ENCODE measurements at regions not wholly inside any gene's neighbourhood (a gene's known extent, or its start where the extent isn't known, plus 50 kb on each side); places are given as distances from the start of the nearest gene placed in this dataset.
"Not testable (repeated sequence)": the region's sequence is repeated elsewhere in the genome, so short reads cannot be mapped to it uniquely, and the experiment has no call there.

DNA sequence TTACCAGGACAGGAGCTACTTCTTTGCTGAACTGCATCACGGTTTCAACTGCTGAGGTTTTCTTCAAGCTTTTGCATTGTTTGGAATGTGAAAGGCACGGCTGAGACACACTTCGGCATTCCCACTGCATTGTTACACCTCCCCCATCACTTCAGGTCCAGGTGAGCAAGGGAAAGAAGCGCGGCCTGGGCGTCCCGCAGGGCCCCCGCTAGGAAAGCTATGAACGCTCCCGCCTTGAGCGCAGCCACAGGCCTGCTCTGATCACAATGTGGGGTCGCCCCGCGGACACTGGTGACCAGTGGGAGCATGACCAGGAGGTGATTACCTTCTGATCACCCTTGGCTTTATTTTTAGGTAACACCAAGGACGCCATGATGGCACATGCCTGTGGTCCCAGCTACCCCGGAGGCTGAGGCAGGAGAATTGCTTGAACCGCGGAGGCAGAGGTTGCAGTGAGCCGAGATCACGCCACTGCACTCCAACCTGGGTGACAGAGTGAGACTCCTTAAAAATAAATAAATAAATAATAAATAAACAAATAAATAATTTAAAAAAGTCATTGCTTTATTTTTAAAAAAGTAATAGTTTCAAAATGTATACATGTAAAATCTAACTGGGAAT lies 82.2 kb upstream of the ANTXRL start:
- not testable (repeated sequence) for DNase-seq

DNA sequence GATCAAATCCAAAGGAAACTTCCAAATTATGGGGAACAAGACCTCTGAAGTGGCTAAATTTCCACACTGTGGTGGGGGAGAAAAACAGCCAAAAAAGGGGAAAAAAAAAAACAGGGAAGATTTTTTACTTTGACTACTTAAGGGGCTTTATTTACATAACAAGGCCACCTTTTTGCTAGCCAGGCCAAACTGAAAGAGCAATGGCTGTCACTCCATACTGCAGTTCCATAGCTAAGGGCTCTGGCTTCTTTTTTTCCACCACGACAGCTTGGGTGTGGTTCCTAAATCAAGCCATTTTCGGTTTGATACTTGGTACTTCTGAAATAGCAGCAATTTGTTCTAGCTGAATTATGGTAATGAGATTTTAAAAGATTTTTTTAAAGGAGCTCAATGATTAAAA lies 76.4 kb upstream of the ANTXRL start:
- DNase-seq: not testable (repeated sequence)

DNA sequence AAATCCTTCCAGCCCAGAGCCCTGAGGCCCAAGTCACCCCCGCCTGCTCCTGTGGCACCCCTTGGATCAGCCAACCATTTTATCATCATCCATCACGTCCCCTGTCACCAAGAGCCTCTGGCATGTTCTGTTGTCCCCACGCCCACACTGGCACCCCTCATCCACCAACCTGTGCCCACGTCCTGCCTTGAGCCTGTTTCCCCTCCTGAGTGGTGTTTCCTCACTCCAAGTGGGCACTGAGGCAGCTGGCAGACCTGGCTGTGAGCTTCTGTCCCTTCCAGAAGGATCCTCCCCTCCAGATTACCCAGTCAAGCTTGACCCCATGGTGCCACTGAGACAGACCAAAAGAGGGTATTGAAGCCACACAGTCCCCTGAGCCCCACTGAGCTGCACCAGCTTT lies 71.4 kb upstream of the ANTXRL start:
- DNase-seq: no peak

DNA sequence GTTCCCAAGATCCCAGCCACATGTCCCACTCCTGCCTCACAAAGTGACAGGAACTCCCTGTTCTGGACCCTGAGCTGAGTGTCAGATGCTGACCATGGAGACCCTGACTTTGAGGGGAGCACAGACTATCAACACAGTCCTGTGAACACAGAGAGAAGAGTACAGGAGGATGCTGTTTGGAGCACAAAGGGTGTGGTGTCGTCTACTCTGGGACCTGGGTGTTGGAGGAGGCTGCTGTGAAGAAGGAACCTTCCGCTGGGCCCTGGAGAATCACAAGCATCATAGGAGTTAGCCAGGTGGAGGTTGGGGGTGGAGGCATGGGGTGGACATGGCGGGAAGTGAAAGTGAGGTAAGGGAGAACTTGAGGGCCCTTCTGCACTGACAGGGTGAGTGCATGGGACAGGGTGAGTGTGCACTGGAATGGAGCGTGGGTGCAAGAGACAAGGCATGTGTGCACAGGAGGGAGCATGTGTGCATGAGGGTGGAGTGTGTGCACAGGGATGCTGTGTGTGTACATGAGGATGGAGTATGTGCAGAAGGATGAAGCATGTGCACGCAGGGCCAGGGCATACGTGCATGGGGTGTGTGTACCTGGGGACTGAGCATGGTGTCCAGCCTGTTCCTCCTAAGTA lies 70.7 kb upstream of the ANTXRL start:
- no peak for DNase-seq

DNA sequence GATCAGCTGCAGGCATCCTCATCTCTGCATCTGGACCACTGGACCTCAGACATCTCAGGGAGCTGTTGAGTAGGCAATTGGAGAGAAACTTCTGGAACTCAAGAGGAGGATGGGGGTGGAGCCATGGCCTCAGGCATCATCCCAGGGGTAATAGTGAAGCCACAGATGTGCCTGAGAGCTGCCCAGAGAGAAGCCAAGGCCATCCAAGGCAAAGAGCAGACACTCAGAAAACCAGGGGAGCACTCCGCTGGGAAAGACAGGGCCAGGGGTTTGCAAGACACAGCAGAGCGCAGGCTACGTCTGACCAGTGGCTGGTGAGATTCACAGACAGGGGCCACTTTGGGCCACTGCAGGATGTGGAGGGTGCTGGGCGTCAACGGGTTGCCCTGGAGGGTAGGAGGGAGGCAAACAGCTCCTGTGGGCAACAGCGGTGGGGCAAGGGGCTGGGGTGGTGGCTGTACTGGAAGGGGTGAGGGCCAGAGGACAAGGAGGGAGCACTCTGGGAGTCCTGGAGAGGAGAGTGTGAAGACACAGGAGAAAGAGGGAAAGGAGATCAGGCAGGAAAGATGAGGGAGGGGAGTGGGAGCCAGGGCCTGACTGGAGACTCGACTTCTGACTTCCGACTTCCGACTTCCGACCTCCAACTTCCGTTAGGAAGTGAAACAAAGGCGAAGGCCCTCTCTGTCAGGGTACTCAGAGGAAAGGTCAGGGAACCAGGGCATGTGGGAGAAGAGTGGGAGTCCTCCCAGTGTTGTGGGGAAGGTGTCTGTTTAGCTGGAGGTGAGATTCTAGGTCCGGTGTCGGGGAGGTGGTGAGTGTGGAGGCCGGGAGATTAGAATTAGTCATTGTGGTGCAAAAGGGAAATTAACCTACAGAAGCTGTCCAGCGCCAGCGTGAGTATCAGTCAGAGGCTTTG lies 69.7 kb upstream of the ANTXRL start:
- DNase-seq: no peak

DNA sequence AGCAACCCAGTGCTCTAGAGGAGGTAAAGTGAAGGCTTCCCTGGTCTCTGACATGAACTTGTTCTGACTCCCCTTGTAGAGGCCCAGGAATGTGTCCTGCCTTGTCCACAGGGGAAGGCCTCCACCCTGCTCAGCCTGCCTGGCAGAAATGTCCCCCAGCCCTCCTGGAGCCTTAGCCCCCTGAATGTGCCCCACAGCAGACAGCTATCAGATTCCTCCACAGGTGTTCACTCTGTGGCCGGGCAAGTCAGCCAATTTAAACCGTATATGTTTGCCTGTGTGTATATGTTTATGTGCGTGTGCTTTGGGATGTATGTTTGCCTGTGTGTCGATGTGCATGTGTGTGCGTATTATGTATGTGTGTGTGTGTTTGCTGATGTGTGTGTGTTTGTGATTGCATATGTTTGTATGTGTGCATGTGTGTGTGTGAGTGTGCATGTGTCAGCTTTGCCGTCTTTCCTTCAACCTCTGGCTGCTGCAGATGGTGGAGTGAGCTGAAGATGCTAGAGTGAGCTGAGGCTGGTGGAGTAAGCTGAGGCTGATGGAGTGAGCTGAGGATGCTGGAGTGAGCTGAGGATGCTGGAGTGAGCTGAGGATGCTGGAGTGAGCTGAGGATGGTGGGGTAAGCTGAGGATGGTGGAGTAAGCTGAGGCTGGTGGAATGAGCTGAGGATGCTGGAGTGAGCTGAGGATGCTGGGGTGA lies 68.9 kb upstream of the ANTXRL start:
- no peak for DNase-seq

DNA sequence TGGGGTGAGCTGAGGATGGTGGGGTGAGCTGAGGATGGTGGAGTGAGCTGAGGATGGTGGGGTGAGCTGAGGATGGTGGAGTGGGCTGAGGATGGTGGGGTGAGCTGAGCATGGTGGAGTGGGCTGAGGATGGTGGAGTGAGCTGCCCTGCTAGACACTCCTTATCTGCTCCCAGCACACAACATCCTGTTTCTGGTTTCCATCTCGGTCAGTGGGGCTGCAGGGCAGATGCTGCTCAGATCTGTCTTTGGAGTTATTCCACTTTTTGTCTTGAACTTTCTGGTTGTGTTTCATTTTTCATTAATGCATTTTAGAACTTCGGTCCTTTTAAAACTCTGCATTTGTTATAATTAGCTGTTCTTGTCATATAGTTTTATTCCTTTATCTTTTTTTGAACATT lies 67.9 kb upstream of the ANTXRL start:
- no peak for DNase-seq

DNA sequence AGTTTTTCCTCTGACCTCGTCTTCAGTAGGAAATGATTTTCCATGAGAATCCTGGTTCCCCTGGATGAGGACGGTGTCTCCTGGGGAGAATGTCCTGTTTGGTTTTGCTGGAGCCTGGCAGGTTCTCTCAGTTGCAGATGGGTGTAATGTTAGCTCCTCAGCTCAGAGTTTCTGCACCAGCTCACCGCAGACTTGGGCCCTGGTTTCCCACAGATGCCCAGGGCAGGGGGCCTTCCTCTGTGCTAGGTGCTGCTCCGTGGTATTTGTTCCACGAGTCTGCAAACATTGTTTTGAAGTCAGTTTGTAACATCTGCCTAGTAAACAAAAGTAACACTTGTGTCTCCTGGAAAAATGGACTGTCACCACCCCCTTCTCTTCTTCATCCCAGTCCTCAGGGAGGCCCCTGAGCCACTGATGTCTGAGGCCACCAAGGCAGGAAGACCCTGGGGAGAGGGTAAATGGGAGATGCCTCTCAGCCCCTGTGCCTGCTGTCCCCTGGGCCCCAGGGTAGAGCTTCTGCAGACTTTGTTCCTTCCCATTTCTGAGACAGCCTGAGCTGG lies 67.3 kb upstream of the ANTXRL start:
- DNase-seq: not testable (repeated sequence)

DNA sequence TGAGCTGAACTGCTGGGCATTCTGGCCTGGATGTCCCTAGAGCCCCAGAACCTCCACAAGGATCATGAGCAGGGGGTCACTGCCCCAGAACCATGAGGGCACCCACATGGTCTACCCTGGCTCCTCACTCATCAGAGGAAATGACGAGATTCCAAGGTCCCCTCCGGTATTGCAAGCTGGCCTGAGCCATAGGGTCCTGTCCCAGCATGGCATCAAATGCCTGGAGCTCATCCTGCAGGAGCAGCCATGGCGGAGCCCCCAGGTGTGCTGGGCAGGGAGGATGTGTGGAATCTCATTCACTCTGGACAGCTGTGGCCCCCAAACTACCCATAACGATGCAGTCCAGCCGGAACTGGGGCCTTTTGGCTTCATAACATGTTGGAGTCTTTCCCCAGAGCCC lies 66.6 kb upstream of the ANTXRL start:
- DNase-seq: no peak

DNA sequence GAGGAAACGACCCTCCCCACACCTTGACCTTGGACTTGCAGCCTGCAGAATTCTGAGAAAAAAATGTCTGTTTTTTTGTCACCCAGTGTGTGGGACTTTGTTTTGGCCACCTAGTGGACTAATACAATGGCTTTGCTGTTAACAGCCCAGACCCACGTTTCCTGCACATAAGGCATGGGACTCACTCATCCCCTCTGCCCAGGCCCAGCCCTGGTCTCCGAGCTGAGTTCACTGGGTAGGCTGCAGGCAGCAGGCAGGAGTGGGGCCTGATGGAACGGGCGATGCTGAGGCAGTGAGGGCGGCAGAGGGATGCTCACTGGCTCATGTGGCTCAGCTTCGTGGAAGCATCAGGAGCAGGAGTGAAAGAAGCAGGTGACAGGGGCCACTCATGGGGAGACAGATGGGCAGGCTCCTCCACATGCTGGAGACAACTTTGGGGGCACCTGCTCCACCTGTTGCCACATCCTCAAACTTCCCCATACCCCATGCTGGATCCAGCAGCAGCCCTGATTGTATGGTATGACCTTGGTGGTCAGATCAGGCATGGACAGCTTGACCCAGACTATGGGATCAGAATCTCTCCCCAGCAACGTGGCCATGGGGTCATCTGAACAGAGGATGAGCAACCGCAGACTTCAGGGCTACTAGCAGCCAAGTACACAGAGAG lies 65.8 kb upstream of the ANTXRL start:
- DNase-seq: no peak

DNA sequence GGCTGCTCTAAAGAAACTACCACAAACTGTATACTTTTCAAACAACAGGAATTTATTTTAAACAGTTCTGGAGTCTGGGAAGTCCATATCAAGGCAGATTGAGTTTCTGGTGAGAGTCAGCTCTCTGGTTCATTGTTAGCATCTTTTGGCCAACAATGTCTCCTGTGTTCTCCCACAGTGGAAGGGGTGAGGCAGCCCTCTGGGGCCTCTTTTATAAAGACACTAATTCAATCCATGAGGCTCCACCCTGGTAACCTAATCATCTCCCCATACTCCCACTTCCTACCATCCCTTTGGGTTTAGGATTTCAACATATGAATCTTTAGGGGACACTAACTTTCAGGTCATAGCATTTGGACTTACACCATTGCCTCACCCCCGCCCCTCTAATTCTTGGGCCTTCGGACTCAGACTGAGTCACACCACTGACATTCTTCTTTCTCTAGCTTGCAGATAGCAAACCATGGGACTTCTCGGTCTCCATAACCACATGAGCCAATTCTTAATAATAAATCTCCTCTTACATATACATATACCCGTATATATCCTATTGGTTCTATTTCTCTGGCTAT lies 64.3 kb upstream of the ANTXRL start:
- no peak for DNase-seq

DNA sequence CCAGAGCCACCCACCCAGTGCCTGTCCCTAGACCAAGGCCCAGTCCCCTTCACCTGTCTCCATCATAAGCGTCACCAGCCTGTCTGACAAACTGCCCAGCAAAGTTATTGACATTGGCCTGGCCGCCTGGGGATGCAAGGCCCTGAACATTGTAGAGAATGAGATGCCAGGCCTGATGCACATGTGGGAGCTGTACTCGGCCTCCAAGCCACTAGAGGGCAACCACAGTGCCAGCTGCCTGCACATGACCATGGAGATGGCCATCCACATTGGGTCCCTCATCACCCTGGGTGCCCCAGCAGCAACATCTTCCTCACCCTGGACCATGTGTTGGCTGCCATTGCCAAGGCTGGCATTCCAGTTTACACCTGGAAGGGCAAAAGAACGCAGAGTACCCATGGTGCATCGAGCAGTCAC lies 63.7 kb upstream of the ANTXRL start:
- no peak for DNase-seq

DNA sequence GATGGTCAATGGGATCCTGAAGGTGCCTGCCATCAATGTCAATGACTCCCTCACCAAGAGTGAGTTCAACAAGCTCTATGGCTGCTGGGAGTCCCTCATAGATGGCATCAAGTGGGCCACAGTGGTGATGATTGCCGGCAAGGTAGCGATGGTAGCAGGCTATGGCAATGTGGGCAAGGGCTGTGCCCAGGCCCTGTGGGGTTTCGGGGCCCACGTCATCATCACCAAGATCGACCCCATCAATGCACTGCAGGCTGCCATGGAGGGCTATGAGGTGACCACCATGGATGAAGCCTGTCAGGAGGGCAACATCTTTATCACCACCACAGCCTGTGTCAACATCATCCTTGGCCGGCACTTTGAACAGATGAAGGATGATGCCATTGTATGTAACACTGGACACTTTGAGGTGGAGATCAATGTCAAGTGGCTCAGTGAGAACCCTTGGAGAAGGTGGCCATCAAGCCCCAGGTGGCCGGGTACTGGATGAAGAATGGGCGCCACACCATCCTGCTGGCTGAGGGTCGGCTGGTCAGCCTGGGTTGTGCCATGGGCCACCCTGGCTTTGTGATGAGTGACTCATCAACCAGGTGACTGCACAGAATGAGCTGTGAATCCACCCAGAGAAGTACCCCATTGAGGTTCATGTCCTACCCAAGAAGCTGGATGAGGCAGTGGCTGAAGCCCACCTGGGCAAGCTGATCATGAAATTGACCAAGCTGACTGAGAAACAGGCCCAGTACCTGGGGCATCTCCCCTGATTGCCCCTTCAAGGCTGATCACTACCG lies 63.0 kb upstream of the ANTXRL start:
- no peak for DNase-seq

DNA sequence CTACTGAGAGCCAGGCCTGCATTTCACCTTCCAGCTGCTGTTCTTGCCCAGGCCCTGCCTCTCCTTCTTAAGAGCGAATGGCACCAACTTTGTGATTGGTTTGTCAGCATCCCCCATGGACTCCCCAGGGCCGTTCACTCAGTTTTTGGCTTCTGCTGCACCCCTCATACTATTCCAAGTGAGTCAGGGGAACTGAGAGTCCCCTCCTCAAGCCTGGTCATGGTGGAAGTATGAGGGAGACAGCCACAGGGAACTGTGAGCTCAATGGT lies 62.4 kb upstream of the ANTXRL start:
- no peak for DNase-seq

DNA sequence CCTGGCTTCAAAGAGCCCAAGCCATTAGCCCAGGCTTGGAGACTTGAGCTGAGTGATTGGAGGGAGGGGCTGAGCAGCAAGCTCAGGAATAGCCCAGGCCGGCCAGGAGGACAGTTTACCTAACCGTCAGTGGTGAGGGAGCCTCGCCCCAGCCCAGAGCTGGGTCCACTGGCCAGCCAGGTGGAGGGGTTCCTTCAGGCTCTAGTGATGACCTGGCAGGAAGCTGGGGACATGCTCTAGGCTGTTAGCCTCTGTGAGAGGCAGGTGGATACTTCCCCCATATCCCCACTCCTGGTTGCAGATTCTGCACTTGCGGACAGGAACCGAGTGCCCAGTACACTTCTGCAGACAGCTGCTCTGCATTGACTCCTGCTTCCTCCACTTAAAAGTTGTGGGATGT lies 61.2 kb upstream of the ANTXRL start:
- no peak for DNase-seq

DNA sequence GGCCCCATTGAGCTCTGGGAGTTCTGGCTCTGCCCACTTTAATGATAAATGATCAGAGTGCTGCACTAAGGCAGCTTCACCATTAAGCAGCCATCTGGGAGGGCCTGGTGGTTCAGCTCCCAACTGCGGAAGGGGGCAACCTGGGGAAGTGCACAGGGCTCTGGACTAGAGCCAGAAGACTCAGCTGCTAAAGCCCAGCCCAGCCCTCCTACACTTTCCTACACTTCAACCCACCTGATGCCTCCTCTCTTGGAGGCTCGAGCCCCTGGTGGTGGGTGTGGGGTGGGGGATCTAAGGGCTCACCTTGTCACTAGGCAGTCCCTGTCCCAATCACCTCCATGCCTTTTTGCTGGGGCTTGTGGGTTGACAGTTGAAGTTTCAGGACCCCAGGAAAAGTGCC lies 60.6 kb upstream of the ANTXRL start:
- DNase-seq: no peak

DNA sequence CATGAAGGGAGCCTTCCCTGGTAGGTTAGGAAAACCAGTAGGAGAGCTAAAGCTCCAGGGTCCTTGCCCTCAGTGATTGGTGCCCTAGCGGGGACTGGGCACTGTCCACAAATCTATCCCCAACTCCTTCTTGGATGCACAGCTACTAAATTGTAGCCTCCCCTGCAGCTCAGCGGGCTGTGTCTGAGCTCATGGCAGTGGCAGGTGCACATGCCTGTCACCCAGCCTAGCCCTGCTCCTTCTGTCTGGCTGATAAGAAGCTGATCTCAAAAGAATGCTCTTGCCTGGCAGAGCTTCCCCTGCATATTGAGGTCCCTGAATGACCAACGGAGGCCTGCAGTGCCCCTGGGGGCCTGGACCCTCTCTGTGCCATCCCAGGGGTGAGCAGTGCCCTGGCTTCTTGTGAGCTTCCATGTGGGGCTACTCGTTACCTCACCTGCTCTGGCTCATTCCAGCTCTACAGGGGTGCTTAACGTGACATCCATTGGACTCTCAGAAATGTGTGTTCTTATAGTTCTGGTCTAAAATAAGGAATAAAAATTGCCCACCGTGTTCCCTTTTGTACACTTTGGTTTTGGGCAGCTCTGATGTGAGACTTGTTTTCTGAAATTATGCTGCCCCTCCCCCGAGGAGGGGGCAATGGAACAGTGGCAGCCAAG lies 59.8 kb upstream of the ANTXRL start:
- no peak for DNase-seq

DNA sequence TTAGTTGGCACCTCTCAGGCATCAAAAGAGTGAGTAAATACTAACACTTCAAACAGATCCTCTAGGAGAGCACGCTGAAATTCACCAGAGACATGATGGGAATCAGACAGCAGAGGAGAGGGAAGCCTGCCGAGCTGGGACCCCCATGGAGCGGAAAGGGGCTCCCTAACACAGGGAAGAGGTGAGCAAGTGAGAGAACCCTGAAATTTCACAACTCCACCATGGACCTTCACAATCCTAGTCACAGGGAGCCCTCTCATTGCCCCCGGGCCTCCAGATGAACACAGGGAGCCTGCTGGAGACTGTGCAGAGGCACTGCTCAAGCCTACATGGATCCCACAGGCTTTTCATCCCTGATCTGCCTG lies 59.2 kb upstream of the ANTXRL start:
- DNase-seq: no peak

DNA sequence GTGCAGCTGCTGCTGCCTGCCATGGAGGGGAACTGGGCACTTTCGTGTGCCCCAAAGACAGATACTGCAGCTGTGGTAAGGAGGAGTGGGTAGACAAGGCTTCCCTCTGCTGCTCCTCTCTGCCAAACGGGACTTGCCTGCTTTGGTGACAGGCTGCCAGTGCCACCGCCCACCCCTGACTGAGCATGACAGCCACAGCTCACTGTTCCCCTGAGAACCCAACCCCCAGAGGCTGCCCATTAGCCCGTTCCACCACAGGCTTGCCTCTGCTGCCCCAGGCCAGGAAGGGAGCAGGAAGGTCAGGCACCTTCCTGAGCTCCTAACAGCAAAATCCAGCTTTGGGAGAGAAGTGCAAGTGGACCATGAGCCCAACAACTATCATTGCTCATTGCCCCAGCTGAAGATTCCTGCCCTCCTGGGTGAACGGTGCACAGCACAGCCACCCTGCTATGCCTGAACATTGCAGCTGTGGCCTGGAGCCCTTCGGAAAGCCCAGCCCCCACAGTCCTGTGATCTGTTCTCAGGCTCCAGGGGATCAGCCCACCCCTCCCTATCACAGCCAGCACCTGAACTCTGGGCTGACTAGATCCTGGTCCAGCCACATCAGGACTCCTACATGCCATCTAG lies 58.7 kb upstream of the ANTXRL start:
- DNase-seq: no peak

DNA sequence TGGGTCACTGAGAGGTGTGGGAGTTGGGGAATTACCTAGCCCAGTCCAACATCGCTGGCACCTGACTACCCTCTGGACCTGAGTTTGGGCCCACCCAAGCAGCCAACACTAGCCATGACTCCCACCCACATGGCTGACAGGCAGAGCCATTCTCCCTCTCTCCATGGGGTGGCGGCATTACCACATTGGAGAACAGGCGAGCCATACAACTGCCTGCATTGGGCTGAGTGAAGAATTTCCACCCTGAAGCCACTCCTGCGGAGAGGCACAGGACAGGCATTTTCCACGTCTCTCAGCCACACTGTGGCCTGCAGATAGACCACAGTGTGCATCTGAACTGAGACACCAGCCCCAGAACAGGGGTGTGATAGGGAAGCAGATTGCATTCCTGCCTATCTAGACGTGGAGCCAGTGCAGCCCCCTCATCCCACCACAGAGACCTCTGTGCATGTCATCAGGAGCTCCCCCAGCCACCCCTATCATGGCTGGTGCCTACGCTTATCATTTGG lies 58.2 kb upstream of the ANTXRL start:
- peak; percentile 56 for DNase-seq

Measured in 8988T (cell line).